A673 (cell line): ENCODE measurements at regions not wholly inside any gene's neighbourhood (a gene's known extent, or its start where the extent isn't known, plus 50 kb on each side); places are given as distances from the start of the nearest gene placed in this dataset.

Experiments used
- EZH2 ChIP-seq: fragments of 200-600 bp; sonication (generic); IDR thresholded peaks from 2 replicates; pipeline ENCODE4 v1.6.1; 2017; ENCODE audit warnings: borderline replicate concordance, low read depth, mild to moderate bottlenecking, mixed read lengths, antibody characterized with exemption, low read length; ENCODE audit not compliant: poor library complexity, severe bottlenecking
- TF ChIP-seq, protein P1 (sequence below): fragments of 300-800, 200-600 bp; sonication (generic); conservative IDR thresholded peaks from 2 replicates; pipeline ENCODE4 v1.5.1; 2017; ENCODE audit warnings: low read depth, mild to moderate bottlenecking, antibody characterized with exemption, low read length, moderate library complexity, mixed read lengths

DNA sequence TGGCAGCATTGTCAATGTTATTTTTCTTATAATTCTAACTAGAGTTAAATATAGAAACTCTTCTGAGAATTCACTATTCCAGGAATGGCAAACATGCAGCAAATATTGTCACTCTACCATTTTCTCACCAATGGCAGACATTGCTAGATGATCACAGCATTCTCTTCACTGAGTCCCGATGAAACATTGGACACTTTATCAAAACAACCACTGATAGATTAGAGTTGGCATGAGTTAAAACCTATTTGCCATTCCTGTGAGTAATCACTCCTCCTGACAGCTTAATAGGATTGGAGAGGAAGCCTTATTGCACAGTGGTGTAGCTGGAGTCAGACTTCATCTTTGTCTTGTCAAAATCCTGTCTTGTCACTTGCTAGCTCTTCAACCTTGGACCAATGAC, 163.9 kb upstream of the THUMPD2 start:
- TF ChIP-seq, protein P1, sequence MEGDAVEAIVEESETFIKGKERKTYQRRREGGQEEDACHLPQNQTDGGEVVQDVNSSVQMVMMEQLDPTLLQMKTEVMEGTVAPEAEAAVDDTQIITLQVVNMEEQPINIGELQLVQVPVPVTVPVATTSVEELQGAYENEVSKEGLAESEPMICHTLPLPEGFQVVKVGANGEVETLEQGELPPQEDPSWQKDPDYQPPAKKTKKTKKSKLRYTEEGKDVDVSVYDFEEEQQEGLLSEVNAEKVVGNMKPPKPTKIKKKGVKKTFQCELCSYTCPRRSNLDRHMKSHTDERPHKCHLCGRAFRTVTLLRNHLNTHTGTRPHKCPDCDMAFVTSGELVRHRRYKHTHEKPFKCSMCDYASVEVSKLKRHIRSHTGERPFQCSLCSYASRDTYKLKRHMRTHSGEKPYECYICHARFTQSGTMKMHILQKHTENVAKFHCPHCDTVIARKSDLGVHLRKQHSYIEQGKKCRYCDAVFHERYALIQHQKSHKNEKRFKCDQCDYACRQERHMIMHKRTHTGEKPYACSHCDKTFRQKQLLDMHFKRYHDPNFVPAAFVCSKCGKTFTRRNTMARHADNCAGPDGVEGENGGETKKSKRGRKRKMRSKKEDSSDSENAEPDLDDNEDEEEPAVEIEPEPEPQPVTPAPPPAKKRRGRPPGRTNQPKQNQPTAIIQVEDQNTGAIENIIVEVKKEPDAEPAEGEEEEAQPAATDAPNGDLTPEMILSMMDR, result no peak
- no peak for TF ChIP-seq EZH2
